Stomach (tissue), 4 donors: ENCODE measurements at regions not wholly inside any gene's neighbourhood (a gene's known extent, or its start where the extent isn't known, plus 50 kb on each side); places are given as distances from the start of the nearest gene placed in this dataset.

Source experiments
- CTCF ChIP-seq, 7 experiments: fragments of 450-650 bp in 4 of 7; fragments of 200-600 bp in 3 of 7; sonication (generic) in 3 of 7; IDR thresholded peaks; one replicate each; pipeline ENCODE4 v1.5.1; 2016 to 2019; ENCODE audit warnings: antibody characterized with exemption in 7 of 7, control low read depth in 2 of 7, mild to moderate bottlenecking in 1 of 7
- POLR2AphosphoS5 ChIP-seq, 3 donors: sonication (generic); formaldehyde crosslinking; IDR thresholded peaks; one replicate each; pipeline ENCODE4 v1.6.1; 2016; ENCODE audit warnings: antibody characterized with exemption in 3 of 3

GRCh38 chr10:52558090-52558489 lies 214.5 kb downstream of the MBL2 start:
- no peak for TF ChIP-seq CTCF (IDR thresholded peaks at IDR 0.05)
- no peak for TF ChIP-seq POLR2AphosphoS5 (IDR thresholded peaks at IDR 0.05)
